Activated effector memory CD4-positive, alpha-beta T cell treated with anti-CD3 and anti-CD28 coated beads, Interleukin-2, amount 50 U/mL, for 16 hours (primary cell): ENCODE measurements at regions not wholly inside any gene's neighbourhood (a gene's known extent, or its start where the extent isn't known, plus 50 kb on each side); places are given as distances from the start of the nearest gene placed in this dataset.
A peak's percentile ranks its signal among the peaks of the same experiment; 100 is the strongest.

Experiments
- DNase-seq: peaks from one replicate; pipeline ENCODE4 v3.0.0-alpha.2; 2020

- no peak for DNase-seq
Measured at GRCh38 chr7:25930492-25931048, 221.4 kb upstream of the NFE2L3 start.

DNA sequence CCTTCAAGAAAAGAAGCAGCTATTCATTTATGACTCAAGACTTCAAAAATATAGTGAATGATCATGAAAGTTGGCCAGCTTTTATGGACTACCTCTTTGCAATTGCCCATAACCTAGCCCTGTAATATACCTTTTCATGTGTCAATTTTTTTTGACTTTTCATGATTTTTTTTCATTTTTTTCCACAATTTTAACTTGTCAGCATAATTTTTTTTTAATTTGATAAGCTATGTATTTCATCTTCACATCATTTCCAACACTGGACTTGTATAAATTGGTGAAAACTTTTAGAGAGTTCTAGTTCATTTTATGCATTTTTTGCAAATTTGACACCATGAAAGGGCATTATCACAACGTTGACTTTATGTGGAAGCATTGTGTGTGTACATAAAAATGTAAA lies 220.8 kb upstream of the NFE2L3 start:
- DNase-seq, result no peak

DNA sequence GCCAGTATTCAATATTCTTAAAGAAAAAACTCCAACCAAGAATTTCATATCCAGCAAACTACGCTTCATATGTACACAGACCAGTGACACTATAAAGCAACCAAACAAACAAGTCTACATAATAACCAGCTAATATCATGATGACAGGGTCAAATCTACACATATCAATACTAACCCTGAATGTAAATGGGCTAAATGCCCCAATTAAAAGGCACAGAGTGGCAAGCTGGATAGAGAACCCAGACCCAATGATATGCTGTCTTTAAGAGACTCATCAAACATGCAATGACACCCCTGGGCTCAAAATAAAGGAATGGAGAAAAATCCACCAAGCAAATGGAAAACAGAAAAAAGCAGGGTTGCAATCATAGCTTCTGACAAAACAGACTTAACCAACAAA lies 218.1 kb upstream of the NFE2L3 start:
- no peak for DNase-seq

DNA sequence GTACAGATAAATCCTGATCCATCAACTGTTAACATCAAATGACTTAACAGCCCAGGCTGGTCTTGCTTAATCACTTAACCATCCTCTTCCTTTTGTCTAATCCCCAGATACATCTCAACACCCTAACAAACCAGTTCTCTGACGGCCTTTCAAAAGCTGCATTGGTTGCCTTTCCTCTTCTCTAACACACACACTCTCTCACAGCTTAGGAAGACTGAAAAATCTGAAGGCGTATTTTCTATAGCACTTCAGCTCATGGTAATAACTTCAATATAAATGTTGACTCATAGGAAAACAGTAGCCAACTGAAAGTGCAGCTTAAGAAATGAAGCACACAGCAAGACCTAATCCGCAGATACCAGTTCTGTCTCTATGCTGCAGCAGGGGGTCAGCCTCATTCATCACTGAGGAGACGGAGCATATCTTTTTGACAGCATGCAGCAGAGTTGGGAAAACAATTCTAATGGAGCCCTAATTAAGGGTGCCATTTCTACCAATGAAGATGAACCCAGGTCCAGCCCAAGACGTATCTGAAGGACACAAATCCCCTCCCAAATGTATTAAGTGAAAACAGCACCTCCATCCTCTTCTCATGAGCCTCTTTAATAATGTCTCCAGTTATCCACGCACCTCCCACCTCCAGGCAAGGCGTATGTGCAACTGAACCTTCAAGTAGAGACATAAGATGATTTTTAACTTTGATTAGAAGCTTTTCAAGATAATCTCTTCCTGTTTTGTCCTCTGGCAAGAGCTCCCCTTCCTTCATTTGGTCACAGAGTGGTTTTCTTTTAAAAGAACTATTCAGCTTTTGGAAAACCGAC lies 211.7 kb upstream of the NFE2L3 start:
- DNase-seq, result no peak

DNA sequence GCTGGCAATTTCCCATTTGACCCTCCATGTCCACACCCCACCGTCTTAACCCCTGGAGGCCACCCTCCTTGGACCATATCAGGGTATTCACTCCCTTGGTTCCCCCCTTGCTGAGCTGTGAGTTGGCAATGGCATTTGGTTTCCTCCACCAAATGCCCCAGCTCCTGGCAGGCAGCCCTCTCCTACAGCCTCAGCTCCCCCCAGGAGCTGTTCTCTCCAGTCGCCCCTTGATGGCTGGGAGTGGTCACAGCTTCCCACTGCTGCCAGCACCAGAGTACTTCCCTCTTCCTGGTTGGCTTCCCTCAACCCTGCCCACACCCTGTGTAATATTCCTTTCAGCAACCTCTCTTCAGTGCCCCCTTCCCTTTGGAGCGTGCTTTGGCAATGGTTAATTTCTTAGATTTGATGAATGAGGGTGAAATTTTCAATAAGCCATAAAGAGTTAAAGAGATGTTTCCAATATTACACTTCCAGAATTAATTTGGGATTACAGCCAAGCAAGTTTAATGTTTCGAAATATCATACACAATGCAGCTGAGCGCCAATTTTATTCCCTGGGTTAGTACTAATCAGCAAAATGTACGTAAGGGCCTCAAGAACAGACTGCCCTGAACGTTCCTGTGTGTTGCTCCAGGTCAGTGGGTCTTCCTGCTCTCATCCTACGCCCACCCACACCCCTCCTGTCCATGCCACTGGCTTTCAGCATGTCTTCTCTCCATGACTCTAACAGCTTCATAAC lies 207.1 kb upstream of the NFE2L3 start:
- DNase-seq, result no peak

DNA sequence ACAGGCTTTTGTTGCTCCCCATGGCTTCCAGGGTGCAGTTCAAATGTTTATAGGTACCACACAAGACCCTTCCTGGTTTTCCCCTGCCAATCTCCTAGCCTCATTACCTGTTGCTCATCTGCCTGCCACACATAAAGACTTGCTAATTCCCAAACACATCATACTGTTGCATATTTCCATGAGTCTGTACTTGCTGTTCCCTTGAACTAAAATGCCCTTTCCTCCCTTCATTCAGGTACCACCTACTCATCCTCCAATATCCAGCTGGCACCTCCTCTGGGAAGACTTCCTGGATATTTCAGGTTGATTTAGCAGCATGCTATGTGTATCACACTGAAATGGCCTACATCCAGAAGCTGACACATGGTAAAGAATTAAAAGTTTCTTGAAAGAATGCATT lies 206.4 kb upstream of the NFE2L3 start:
- DNase-seq, result no peak

DNA sequence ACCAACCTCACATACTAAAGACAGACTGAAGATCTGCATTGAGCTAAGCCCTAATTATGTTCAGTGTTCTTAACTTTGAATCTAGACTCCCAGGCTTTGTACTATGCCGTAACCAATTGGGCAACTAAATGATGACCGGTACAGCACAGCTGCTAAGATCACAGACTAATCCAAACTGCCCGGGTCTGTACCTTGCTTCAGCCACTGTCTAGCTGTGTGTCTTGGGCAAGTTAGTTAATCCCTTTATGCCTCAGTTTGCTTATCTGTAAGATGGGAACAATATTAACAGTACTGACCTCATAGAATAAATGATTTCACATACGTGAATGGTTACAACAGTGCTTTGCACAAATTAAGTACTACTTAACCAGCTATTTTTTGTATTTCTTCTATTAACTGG lies 205.8 kb upstream of the NFE2L3 start:
- no peak for DNase-seq

DNA sequence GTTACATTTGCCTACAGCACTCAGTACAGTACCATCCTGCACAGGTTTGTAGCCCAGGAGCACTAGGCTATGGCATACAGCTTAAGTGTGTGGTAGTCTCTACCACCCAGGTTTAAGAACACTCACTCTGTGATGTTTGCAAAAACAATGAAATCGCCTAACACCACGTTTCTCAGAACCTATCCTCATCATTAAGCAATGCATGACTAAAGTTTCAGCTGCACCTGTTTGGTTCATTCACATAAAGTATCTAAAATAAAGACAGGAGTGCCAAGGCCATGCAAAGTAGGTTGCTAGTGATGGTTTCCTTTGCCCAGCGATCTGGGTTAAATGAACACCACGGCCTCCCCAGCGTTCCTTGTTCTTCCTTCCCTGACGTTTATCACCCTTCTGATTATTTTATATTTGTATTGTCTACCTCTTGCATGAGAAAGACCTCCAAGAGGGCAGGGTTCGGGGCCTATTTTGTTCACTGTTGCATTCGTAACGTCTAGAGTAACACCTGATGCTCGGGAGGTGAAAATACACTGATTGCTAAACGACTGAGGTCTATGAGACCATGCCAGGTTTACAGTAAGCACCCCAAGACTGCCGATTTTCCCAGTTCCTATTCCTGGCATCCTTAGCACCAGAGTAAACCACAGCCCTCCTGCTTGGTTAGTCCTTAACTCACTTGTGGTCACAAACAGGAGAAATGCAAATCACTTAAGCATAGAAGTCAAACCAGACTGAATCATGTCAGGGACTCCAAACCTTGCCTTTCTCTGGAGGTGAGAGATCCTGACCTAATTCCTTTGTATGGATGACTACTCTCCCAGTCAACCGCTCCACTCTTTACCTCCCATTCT lies 204.1 kb upstream of the NFE2L3 start:
- DNase-seq, result no peak

DNA sequence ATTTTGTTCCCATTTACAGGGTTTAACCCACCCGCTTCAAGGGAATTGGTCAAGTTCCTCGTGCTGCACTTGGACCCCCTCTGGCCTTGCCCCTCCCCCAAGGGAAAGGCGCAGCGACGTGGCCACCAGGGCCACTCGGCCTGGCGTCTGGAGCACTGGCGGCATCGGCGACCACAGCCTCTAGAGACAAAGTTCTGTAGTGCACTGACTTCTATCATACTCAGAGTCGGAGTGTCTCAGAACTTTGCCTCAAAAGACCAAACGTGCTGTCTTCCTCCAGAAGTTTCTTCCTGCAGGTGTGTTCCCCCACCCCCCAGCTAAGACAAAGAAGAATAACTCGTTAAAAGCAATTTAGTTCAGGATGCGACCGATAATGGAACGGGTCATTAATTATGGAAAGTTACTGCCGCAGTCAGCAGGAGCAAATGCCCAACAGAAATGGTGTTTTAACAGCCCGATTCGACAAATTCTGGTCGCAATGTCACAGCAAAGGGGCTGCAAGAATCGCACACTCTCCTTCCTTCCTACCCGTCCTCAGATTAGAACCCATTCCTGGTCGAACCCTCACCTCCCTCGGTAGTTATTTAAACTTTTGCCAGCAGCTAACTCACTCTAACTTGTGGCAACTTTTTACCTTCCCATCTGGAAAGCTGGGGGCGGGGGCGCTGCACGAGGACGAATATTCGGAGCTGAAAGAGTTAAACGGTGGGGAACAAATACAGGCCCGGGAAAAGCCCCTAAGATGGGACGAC lies 202.1 kb upstream of the NFE2L3 start:
- DNase-seq, result no peak

- peak; percentile 95 for DNase-seq
Measured at GRCh38 chr7:25950488-25951413, 201.2 kb upstream of the NFE2L3 start.

DNA sequence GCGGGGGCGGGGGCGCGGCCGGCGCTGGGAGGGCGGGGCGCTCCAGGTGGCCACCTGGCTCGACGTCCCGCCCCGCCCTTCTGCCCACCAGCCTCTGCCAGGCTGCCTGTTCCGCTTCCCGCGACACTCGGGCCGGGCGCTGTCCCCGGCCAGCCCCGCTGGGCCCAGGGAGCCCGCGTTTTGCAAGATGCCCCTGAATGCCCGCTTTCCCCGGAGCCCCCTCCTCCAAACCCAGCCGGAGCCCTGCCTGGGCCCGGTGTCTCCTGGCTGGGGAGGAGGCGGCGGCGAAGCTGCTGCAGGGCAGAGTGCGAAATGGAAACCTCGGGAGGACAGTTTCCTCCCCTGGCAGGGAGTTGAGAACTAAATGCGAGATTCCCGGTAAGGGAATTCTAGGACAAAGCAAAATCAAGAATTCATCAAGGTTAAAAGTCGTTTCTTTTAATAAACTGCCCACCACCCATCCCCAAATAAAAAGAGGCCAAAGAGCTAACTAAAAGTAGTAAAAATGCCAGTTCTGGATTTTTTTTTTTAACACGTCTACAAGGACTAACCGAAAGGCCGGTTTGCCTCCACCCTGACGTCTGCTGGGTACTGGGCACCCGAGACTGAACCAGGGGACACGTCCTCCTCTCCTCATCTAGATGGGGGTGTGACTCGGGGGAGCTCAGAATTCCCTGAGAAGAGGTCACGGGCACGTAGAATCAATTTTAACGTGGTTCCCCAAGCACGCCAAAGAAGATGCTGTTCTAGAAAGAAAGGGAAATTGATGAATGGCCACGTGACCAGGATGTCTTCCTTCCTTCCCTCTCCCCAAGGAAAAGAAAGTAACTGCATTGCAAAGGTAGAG lies 200.4 kb upstream of the NFE2L3 start:
- no peak for DNase-seq

GRCh38 chr7:25952261-25953057 lies 199.5 kb upstream of the NFE2L3 start:
- DNase-seq, result no peak

DNA sequence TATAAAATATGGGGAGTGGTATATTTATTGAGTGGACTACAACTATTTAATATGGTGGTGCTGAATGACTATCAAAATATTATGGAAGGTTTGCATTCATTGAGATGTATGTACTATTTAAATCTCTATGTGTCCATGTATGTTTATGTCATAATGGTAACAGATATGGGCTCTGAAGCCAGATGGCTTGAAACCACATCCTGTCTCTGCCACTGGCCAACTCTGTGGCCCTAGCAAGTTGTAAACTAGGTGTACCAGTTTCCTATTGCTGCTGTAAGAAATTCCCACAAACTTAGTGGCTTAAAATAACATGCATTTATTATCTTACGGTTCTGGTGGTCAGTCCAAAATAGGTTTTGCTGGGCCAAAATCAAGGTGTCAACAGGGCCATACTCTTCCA lies 198.1 kb upstream of the NFE2L3 start:
- no peak for DNase-seq

DNA sequence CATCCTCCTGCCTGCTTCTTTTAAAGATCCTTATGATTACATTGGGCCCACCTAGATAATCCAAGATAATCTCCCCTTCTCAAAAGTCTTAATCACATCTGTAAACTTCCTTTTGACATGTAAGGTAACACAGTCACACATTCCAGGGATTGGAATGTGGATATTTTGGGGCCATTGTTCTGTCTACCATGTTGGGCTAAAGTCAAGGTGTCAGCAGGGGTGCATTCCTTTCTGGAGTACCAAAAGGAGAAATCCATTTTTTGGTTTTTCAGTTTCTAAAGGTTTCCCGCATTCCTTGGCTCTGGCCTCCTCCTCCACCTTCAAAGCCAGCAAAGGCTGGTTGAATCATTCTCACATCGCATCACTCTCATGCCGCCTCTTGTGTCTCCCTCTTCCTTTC lies 197.6 kb upstream of the NFE2L3 start:
- no peak for DNase-seq

GRCh38 chr7:25959168-25959734 lies 192.7 kb upstream of the NFE2L3 start:
- DNase-seq, result no peak

- no peak for DNase-seq
Measured at GRCh38 chr7:25963733-25964132, 188.3 kb upstream of the NFE2L3 start.

- no peak for DNase-seq
Measured at GRCh38 chr7:25964483-25964991, 187.5 kb upstream of the NFE2L3 start.

DNA sequence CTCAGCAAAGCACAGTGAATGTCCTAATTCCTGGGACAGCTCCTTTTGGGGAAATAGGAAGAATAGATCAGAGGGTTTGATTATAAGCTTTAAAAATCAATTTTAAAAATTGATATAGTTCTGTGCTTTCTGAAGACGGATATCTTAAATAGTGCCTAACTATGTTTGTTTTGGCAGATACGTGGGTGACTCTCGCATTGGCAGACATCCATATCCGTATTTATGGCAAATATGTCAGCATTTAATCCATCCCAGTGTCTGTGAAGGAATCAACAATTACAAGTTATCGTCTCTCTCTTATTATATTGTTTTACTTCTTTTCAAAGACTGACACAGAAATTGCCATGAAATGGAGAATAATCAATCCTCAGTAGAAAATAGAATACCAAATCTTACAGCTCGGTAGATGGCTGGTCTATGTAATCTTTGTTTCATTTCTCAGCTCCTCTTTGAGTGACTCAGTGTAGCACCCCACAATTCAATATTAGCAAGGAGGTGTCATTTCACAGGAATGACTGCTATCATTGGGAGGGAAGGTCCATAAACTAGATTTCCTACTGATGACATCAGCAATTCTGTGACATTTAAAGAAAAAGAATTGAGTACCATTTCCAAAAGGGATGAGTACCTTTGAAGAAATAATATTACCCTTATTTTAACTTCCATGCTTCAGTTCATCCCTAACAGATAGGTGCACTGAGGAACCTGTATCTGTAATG lies 186.4 kb upstream of the NFE2L3 start:
- DNase-seq, result no peak
